LoVo (cell line): ENCODE measurements at regions not wholly inside any gene's neighbourhood (a gene's known extent, or its start where the extent isn't known, plus 50 kb on each side); places are given as distances from the start of the nearest gene placed in this dataset.
A peak's percentile ranks its signal among the peaks of the same experiment; 100 is the strongest.

Source experiments
- DNase-seq: peaks from one replicate; pipeline ENCODE4 v3.0.0-alpha.2; 2016; ENCODE audit warnings: low spot score

GRCh38 chr7:156178214-156178613, 366.0 kb upstream of the SHH start:
- no peak for DNase-seq

GRCh38 chr7:156177422-156178055, 365.3 kb upstream of the SHH start:
- DNase-seq, result no peak

- no peak for DNase-seq
Observed at GRCh38 chr7:156176039-156176438, 363.8 kb upstream of the SHH start.

- no peak for DNase-seq
Observed at GRCh38 chr7:156175003-156175402, 362.7 kb upstream of the SHH start.

GRCh38 chr7:156174428-156174827, 362.2 kb upstream of the SHH start:
- DNase-seq, result no peak

- no peak for DNase-seq
Observed at GRCh38 chr7:156173748-156174353, 361.6 kb upstream of the SHH start.

GRCh38 chr7:156173346-156173745, 361.1 kb upstream of the SHH start:
- DNase-seq, result no peak

GRCh38 chr7:156172638-156173037, 360.4 kb upstream of the SHH start:
- DNase-seq, result no peak

- no peak for DNase-seq
Observed at GRCh38 chr7:156169474-156170370, 357.5 kb upstream of the SHH start.

GRCh38 chr7:156168434-156168833, 356.2 kb upstream of the SHH start:
- no peak for DNase-seq

- no peak for DNase-seq
Observed at GRCh38 chr7:156167987-156168386, 355.7 kb upstream of the SHH start.

GRCh38 chr7:156167417-156167807, 355.1 kb upstream of the SHH start:
- no peak for DNase-seq

GRCh38 chr7:156166692-156167416, 354.6 kb upstream of the SHH start:
- DNase-seq, result no peak

- DNase-seq, result no peak
Observed at GRCh38 chr7:156163747-156164146, 351.5 kb upstream of the SHH start.

- no peak for DNase-seq
Observed at GRCh38 chr7:156162451-156162850, 350.2 kb upstream of the SHH start.

- DNase-seq, result peak; percentile 37
Observed at GRCh38 chr7:156160811-156161210, 348.5 kb upstream of the SHH start.

GRCh38 chr7:156158693-156159092, 346.4 kb upstream of the SHH start:
- no peak for DNase-seq

- DNase-seq, result no peak
Observed at GRCh38 chr7:156158213-156158612, 345.9 kb upstream of the SHH start.

GRCh38 chr7:156157409-156158012, 345.2 kb upstream of the SHH start:
- no peak for DNase-seq

GRCh38 chr7:156156734-156157408, 344.6 kb upstream of the SHH start:
- peak; percentile 41 for DNase-seq

GRCh38 chr7:156155988-156156733, 343.9 kb upstream of the SHH start:
- no peak for DNase-seq
